ENCODE measurements at regions not wholly inside any gene's neighbourhood (a gene's known extent, or its start where the extent isn't known, plus 50 kb on each side); places are given as distances from the start of the nearest gene placed in this dataset.

GRCh38 chr4:181424362-181425016, 818.7 kb upstream of the TENM3 start:
- TF ChIP-seq SPI1 (IDR thresholded peaks at IDR 0.05; ENCODE audit: borderline replicate concordance, low read depth), result no peak
- no peak for TF ChIP-seq CTCF (IDR thresholded peaks at IDR 0.05; ENCODE audit: insufficient read depth, low read length)
- no peak for TF ChIP-seq POLR2AphosphoS5 (IDR thresholded peaks at IDR 0.05; ENCODE audit: low read depth)
- no peak for TF ChIP-seq GABPA (IDR thresholded peaks at IDR 0.05; ENCODE audit: low read depth)
- TF ChIP-seq REST (IDR thresholded peaks at IDR 0.05; ENCODE audit: insufficient replicate concordance, low read depth), result no peak
- H3K4me3 ChIP-seq (replicated peaks; ENCODE audit: insufficient read depth, low read length), result no peak overlapping the region
- no peak for DNase-seq (ENCODE audit: low read depth in 1 of 2, low spot score in 1 of 2)
- H3K27me3 ChIP-seq (ENCODE audit: insufficient read depth, poor library complexity, severe bottlenecking), result no peaks in the 10 kb centered on the region
- H3K27ac ChIP-seq (replicated peaks), result no peak overlapping the region

- Histone ChIP-seq H3K4me3 (replicated peaks; ENCODE audit: insufficient read depth, low read length) (no peak overlapping the region), H3K27ac (replicated peaks) (no peak overlapping the region), H3K27me3 (ENCODE audit: insufficient read depth, poor library complexity, severe bottlenecking) (no peaks in the 10 kb centered on the region)
- no peak for TF ChIP-seq POLR2AphosphoS5 (IDR thresholded peaks at IDR 0.05; ENCODE audit: low read depth)
- no peak for TF ChIP-seq SPI1 (IDR thresholded peaks at IDR 0.05; ENCODE audit: borderline replicate concordance, low read depth)
- no peak for TF ChIP-seq CTCF (IDR thresholded peaks at IDR 0.05; ENCODE audit: insufficient read depth, low read length)
- no peak for TF ChIP-seq GABPA (IDR thresholded peaks at IDR 0.05; ENCODE audit: low read depth)
- no peak for TF ChIP-seq REST (IDR thresholded peaks at IDR 0.05; ENCODE audit: insufficient replicate concordance, low read depth)
- DNase-seq (ENCODE audit: low read depth in 1 of 2, low spot score in 1 of 2), result no peak
Measured at GRCh38 chr4:181427076-181427475, 816.1 kb upstream of the TENM3 start.

- H3K27ac ChIP-seq (replicated peaks), result no peak overlapping the region
- DNase-seq (ENCODE audit: low read depth in 1 of 2, low spot score in 1 of 2), result no peak
- no peaks in the 10 kb centered on the region for H3K27me3 ChIP-seq (ENCODE audit: insufficient read depth, poor library complexity, severe bottlenecking)
- H3K4me3 ChIP-seq (replicated peaks; ENCODE audit: insufficient read depth, low read length), result no peak overlapping the region
- no peak for TF ChIP-seq CTCF (IDR thresholded peaks at IDR 0.05; ENCODE audit: insufficient read depth, low read length)
- TF ChIP-seq SPI1 (IDR thresholded peaks at IDR 0.05; ENCODE audit: borderline replicate concordance, low read depth), result no peak
Measured at GRCh38 chr4:181431006-181431405, 812.2 kb upstream of the TENM3 start.

GRCh38 chr4:181431661-181432060, 811.5 kb upstream of the TENM3 start:
- DNase-seq (ENCODE audit: low read depth in 1 of 2, low spot score in 1 of 2), result no peak
- Histone ChIP-seq H3K4me3 (replicated peaks; ENCODE audit: insufficient read depth, low read length) (no peak overlapping the region), H3K27me3 (ENCODE audit: insufficient read depth, poor library complexity, severe bottlenecking) (no peaks in the 10 kb centered on the region), H3K27ac (replicated peaks) (no peak overlapping the region)
- no peak for TF ChIP-seq SPI1 (IDR thresholded peaks at IDR 0.05; ENCODE audit: borderline replicate concordance, low read depth)
- TF ChIP-seq GABPA (IDR thresholded peaks at IDR 0.05; ENCODE audit: low read depth), result no peak
- TF ChIP-seq CTCF (IDR thresholded peaks at IDR 0.05; ENCODE audit: insufficient read depth, low read length), result no peak
- no peak for TF ChIP-seq REST (IDR thresholded peaks at IDR 0.05; ENCODE audit: insufficient replicate concordance, low read depth)
- TF ChIP-seq POLR2AphosphoS5 (IDR thresholded peaks at IDR 0.05; ENCODE audit: low read depth), result no peak

Data from HL-60 (cell line).